Mammary epithelial cell (primary cell): ENCODE measurements at regions not wholly inside any gene's neighbourhood (a gene's known extent, or its start where the extent isn't known, plus 50 kb on each side); places are given as distances from the start of the nearest gene placed in this dataset.
"Not testable (repeated sequence)": the region's sequence is repeated elsewhere in the genome, so short reads cannot be mapped to it uniquely, and the experiment has no call there.

Experiments
- CTCF ChIP-seq, 2 donors: IDR thresholded peaks in 1 of 2; conservative IDR thresholded peaks in 1 of 2; 2 replicates each; pipeline ENCODE4 v1.5.1; 2011 to 2012; ENCODE audit warnings: inconsistent platforms in 2 of 2, low read length in 2 of 2, mild to moderate bottlenecking in 2 of 2, control low read depth in 1 of 2, low read depth in 1 of 2; ENCODE audit not compliant: insufficient read depth in 1 of 2; ENCODE audit errors: extremely low read depth in 1 of 2
- EZH2 ChIP-seq: IDR thresholded peaks from 2 replicates; pipeline ENCODE4 v1.6.1; 2012; ENCODE audit warnings: low read length, inconsistent platforms, borderline replicate concordance

GRCh38 chr2:216746268-216746667 is 50.9 kb upstream of the IGFBP5 start:
- peak in 1 of 2 donors; percentile 2 for TF ChIP-seq CTCF (conservative IDR thresholded peaks at IDR 0.05 in 1 of 2, IDR thresholded peaks at IDR 0.05 in 1 of 2; ENCODE audit: extremely low read depth in 1 of 2, insufficient read depth in 1 of 2, low read depth in 1 of 2, low read length in 2 of 2)
- TF ChIP-seq EZH2, result not testable (repeated sequence)
